ENCODE measurements at regions not wholly inside any gene's neighbourhood (a gene's known extent, or its start where the extent isn't known, plus 50 kb on each side); places are given as distances from the start of the nearest gene placed in this dataset.
A peak's percentile ranks its signal among the peaks of the same experiment; 100 is the strongest.
"Not testable (repeated sequence)": the region's sequence is repeated elsewhere in the genome, so short reads cannot be mapped to it uniquely, and the experiment has no call there.

- intact Hi-C loops (cut with micrococcal nuclease): loop anchor here (10.0 kb wide), 1 partner anchor 404 kb away; the partner anchor contains the start of gene CCDC85A
- H3K4me3 ChIP-seq (ENCODE audit: low read length): no peak overlapping the region
- DNase-seq (peak; percentile 22), ATAC-seq (no peak)
- H3K9me3 ChIP-seq (ENCODE audit: low read length): no peaks in the 10 kb centered on the region
- no peak overlapping the region for H3K27ac ChIP-seq (ENCODE audit: low read length)
- H3K79me2 ChIP-seq (ENCODE audit: low read length): no peaks in the 10 kb centered on the region
- no peaks in the 10 kb centered on the region for H4K20me1 ChIP-seq (ENCODE audit: low read length)
- H2AFZ ChIP-seq (ENCODE audit: low read length): no peak overlapping the region
- no TSS peak for BruUV-seq (replicated peaks)
- no peak overlapping the region for H3K4me2 ChIP-seq (ENCODE audit: low read length)
- no peak overlapping the region for H3K9ac ChIP-seq (ENCODE audit: low read length)
- POLR2A ChIA-PET (ENCODE audit: unreplicated experiment): no interaction called here
- H3K36me3 ChIP-seq (ENCODE audit: low read depth, low read length): no peaks in the 10 kb centered on the region
- 0 out of 2 replicates have a peak, but pooled peaks cover 3% of the 10 kb centered on the region for H3K9me2 ChIP-seq (replicated peaks; ENCODE audit: low read length)
- H3K27me3 ChIP-seq (ENCODE audit: low read length): no peaks in the 10 kb centered on the region
- H3K4me1 ChIP-seq (ENCODE audit: insufficient read depth, low read length): no peaks in the 10 kb centered on the region; the same call in 1 of the 2 replicates
- CTCF ChIA-PET: no interaction called here
- TF ChIP-seq CTCF (conservative IDR thresholded peaks at IDR 0.05; ENCODE audit: low read depth, low read length): no peak
- no peak for TF ChIP-seq EZH2 (IDR thresholded peaks at IDR 0.05; ENCODE audit: low read length, unreplicated experiment)
- no peak for TF ChIP-seq EZH2phosphoT487 (IDR thresholded peaks at IDR 0.05; ENCODE audit: borderline replicate concordance, low read length)
- no peaks in the 10 kb centered on the region for H3F3A ChIP-seq (ENCODE audit: low read length, unreplicated experiment)
Measured at GRCh38 chr2:56589194-56589593, 405.4 kb downstream of the CCDC85A start.

- H3K27me3 ChIP-seq (ENCODE audit: low read length): no peaks in the 10 kb centered on the region
- H3K4me3 ChIP-seq (ENCODE audit: low read length): no peak overlapping the region
- H2AFZ ChIP-seq (ENCODE audit: low read length): no peak overlapping the region
- ChIA-PET POLR2A (ENCODE audit: unreplicated experiment) (no interaction called here), CTCF (no interaction called here)
- no peak overlapping the region for H3K4me2 ChIP-seq (ENCODE audit: low read length)
- H3K36me3 ChIP-seq (ENCODE audit: low read depth, low read length): no peaks in the 10 kb centered on the region
- no peak for DNase-seq
- H3K79me2 ChIP-seq (ENCODE audit: low read length): no peaks in the 10 kb centered on the region
- H3K4me1 ChIP-seq (ENCODE audit: insufficient read depth, low read length): no peaks in the 10 kb centered on the region; the same call in 1 of the 2 replicates
- H3K9me3 ChIP-seq (ENCODE audit: low read length): no peaks in the 10 kb centered on the region
- H3F3A ChIP-seq (ENCODE audit: low read length, unreplicated experiment): no peaks in the 10 kb centered on the region
- no TSS peak for BruUV-seq (replicated peaks)
- no peaks in the 10 kb centered on the region for H4K20me1 ChIP-seq (ENCODE audit: low read length)
- TF ChIP-seq EZH2phosphoT487 (IDR thresholded peaks at IDR 0.05; ENCODE audit: borderline replicate concordance, low read length): no peak
- TF ChIP-seq EZH2 (IDR thresholded peaks at IDR 0.05; ENCODE audit: low read length, unreplicated experiment): no peak
- no peak for TF ChIP-seq CTCF (conservative IDR thresholded peaks at IDR 0.05; ENCODE audit: low read depth, low read length)
- H3K9ac ChIP-seq (ENCODE audit: low read length): no peak overlapping the region
- H3K9me2 ChIP-seq (replicated peaks; ENCODE audit: low read length): 0 out of 2 replicates have a peak, but pooled peaks cover 3% of the 10 kb centered on the region
- intact Hi-C loops (cut with micrococcal nuclease): loop anchor here (10.0 kb wide), 1 partner anchor 405 kb away; the partner anchor contains the start of gene CCDC85A
- no peak overlapping the region for H3K27ac ChIP-seq (ENCODE audit: low read length)
- ATAC-seq: no peak
Measured at GRCh38 chr2:56589835-56590234, 406.0 kb downstream of the CCDC85A start.

GRCh38 chr2:56590611-56591010 is 406.8 kb downstream of the CCDC85A start:
- POLR2A ChIA-PET (ENCODE audit: unreplicated experiment): no interaction called here
- DNase-seq: peak; percentile 36
- Histone ChIP-seq H3K4me2 (ENCODE audit: low read length) (no peak overlapping the region), H3K27ac (ENCODE audit: low read length) (no peak overlapping the region), H3K9me3 (ENCODE audit: low read length) (no peaks in the 10 kb centered on the region), H3K9me2 (replicated peaks; ENCODE audit: low read length) (0 out of 2 replicates have a peak, but pooled peaks cover 3% of the 10 kb centered on the region), H4K20me1 (ENCODE audit: low read length) (no peaks in the 10 kb centered on the region), H3K27me3 (ENCODE audit: low read length) (no peaks in the 10 kb centered on the region), H3K79me2 (ENCODE audit: low read length) (no peaks in the 10 kb centered on the region), H3K4me1 (ENCODE audit: insufficient read depth, low read length) (no peaks in the 10 kb centered on the region; the same call in 1 of the 2 replicates), H3F3A (ENCODE audit: low read length, unreplicated experiment) (no peaks in the 10 kb centered on the region), H3K36me3 (ENCODE audit: low read depth, low read length) (no peaks in the 10 kb centered on the region), H3K4me3 (ENCODE audit: low read length) (no peak overlapping the region), H2AFZ (ENCODE audit: low read length) (no peak overlapping the region), H3K9ac (ENCODE audit: low read length) (no peak overlapping the region)
- TF ChIP-seq EZH2 (IDR thresholded peaks at IDR 0.05; ENCODE audit: low read length, unreplicated experiment): no peak
- no peak for TF ChIP-seq EZH2phosphoT487 (IDR thresholded peaks at IDR 0.05; ENCODE audit: borderline replicate concordance, low read length)
- no peak for TF ChIP-seq CTCF (conservative IDR thresholded peaks at IDR 0.05; ENCODE audit: low read depth, low read length)
- ATAC-seq: no peak; the same call in 1 of the 2 replicates
- BruUV-seq (replicated peaks): no TSS peak
- intact Hi-C loops (cut with micrococcal nuclease): no loop called here
- CTCF ChIA-PET: interaction anchor here (0.6 kb wide), 1 partner anchor 234 kb away, joined by 6 read pairs; no protein-coding TSS in a partner anchor

- H3K9me2 ChIP-seq (replicated peaks; ENCODE audit: low read length); H2AFZ ChIP-seq (ENCODE audit: low read length); H3K4me1 ChIP-seq (ENCODE audit: insufficient read depth, low read length); H3K9ac ChIP-seq (ENCODE audit: low read length); ATAC-seq; H3K79me2 ChIP-seq (ENCODE audit: low read length); CTCF ChIA-PET; H3K4me3 ChIP-seq (ENCODE audit: low read length); BruUV-seq (replicated peaks); H3K36me3 ChIP-seq (ENCODE audit: low read depth, low read length); H3K4me2 ChIP-seq (ENCODE audit: low read length); H4K20me1 ChIP-seq (ENCODE audit: low read length); H3K9me3 ChIP-seq (ENCODE audit: low read length); H3K27ac ChIP-seq (ENCODE audit: low read length); DNase-seq; H3F3A ChIP-seq (ENCODE audit: low read length, unreplicated experiment); POLR2A ChIA-PET (ENCODE audit: unreplicated experiment); intact Hi-C loops (cut with micrococcal nuclease): not testable (repeated sequence)
- H3K27me3 ChIP-seq (ENCODE audit: low read length): 0 out of 2 replicates have a peak, but pooled peaks cover 22% of the 10 kb centered on the region
Measured at GRCh38 chr2:56606086-56606485, 422.3 kb downstream of the CCDC85A start.
